Neural progenitor cell (in vitro differentiated cells): ENCODE measurements at regions not wholly inside any gene's neighbourhood (a gene's known extent, or its start where the extent isn't known, plus 50 kb on each side); places are given as distances from the start of the nearest gene placed in this dataset.
A peak's percentile ranks its signal among the peaks of the same experiment; 100 is the strongest.
"Not testable (repeated sequence)": the region's sequence is repeated elsewhere in the genome, so short reads cannot be mapped to it uniquely, and the experiment has no call there.

Source experiments
- DNase-seq: peaks from one replicate; pipeline ENCODE4 v3.0.0-alpha.2; 2016; ENCODE audit warnings: low spot score
- H2AFZ ChIP-seq: fragments of 200-600 bp; sonication (generic); replicated peaks from 2 replicates; pipeline ENCODE4 v1.6.1; 2016; ENCODE audit warnings: antibody characterized with exemption
- H3F3A ChIP-seq: fragments of 200-600 bp; sonication (generic); 2 replicates; pipeline ENCODE4 v1.6.1; 2016; ENCODE audit warnings: antibody characterized with exemption, low read depth
- H3K27ac ChIP-seq: fragments of 200-600 bp; sonication (generic); 2 replicates; pipeline ENCODE4 v1.5.1; 2016; ENCODE audit warnings: mild to moderate bottlenecking
- H3K27me3 ChIP-seq: fragments of 200-600 bp; sonication (generic); 2 replicates; pipeline ENCODE4 v1.6.1; 2016; ENCODE audit warnings: mild to moderate bottlenecking, moderate library complexity
- H3K36me3 ChIP-seq: fragments of 200-600 bp; sonication (generic); 2 replicates; pipeline ENCODE4 v1.5.1; 2016
- H3K4me1 ChIP-seq: fragments of 200-600 bp; sonication (generic); 2 replicates; pipeline ENCODE4 v1.6.1; 2016; ENCODE audit warnings: mixed run types
- H3K4me2 ChIP-seq: fragments of 200-600 bp; sonication (generic); 2 replicates; pipeline ENCODE4 v1.6.1; 2016
- H3K4me3 ChIP-seq: fragments of 200-600 bp; sonication (generic); 2 replicates; pipeline ENCODE4 v1.5.1; 2016
- H3K79me2 ChIP-seq: fragments of 200-600 bp; sonication (generic); 2 replicates; pipeline ENCODE4 v1.6.1; 2016; ENCODE audit warnings: low read depth
- H3K9ac ChIP-seq: fragments of 200-600 bp; sonication (generic); 2 replicates; pipeline ENCODE4 v1.6.1; 2016
- H3K9me3 ChIP-seq: fragments of 200-600 bp; sonication (generic); 2 replicates; pipeline ENCODE4 v1.5.1; 2016; ENCODE audit warnings: low read depth
- H4K20me1 ChIP-seq: fragments of 200-600 bp; sonication (generic); 2 replicates; pipeline ENCODE4 v1.6.1; 2016; ENCODE audit warnings: low read depth
- H3K27ac Mint-ChIP-seq: 3 replicates; pipeline ENCODE4 v1.8.0; 2021; ENCODE audit warnings: mixed read lengths
- H3K27me3 Mint-ChIP-seq: 2 replicates; pipeline ENCODE4 v1.8.0; 2022; ENCODE audit warnings: low read depth, mild to moderate bottlenecking, inconsistent platforms, moderate library complexity, mixed read lengths; ENCODE audit not compliant: insufficient read depth
- H3K36me3 Mint-ChIP-seq: 3 replicates; pipeline ENCODE4 v1.8.0; 2021; ENCODE audit warnings: mixed read lengths
- H3K4me1 Mint-ChIP-seq: 3 replicates; pipeline ENCODE4 v1.8.0; 2021; ENCODE audit warnings: mixed read lengths
- H3K4me3 Mint-ChIP-seq: 3 replicates; pipeline ENCODE4 v1.8.0; 2021; ENCODE audit warnings: mild to moderate bottlenecking, moderate library complexity, mixed read lengths
- H3K9me3 Mint-ChIP-seq: 3 replicates; pipeline ENCODE4 v1.8.0; 2020; ENCODE audit warnings: mixed read lengths

- H3K27me3 Mint-ChIP-seq, H3K79me2 ChIP-seq, H3K4me1 ChIP-seq, H3K9me3 ChIP-seq, H3K4me3 ChIP-seq, H3F3A ChIP-seq, H3K9me3 Mint-ChIP-seq, H2AFZ ChIP-seq, H3K36me3 Mint-ChIP-seq, H3K27me3 ChIP-seq, H3K4me3 Mint-ChIP-seq, H3K4me2 ChIP-seq, DNase-seq, H4K20me1 ChIP-seq, H3K27ac ChIP-seq, H3K36me3 ChIP-seq, H3K9ac ChIP-seq: not testable (repeated sequence)
- peak overlapping the region; percentile 37 for H3K27ac Mint-ChIP-seq
- H3K4me1 Mint-ChIP-seq = peaks cover 25% of the 10 kb centered on the region
Measured at GRCh38 chr9:42431616-42432010, 248.2 kb downstream of the SPATA31A6 start.

- not testable (repeated sequence) for H4K20me1 ChIP-seq, H3K27ac ChIP-seq, H3K9me3 ChIP-seq, H3K9ac ChIP-seq, H3K9me3 Mint-ChIP-seq, H3K4me2 ChIP-seq, H3K4me3 Mint-ChIP-seq, H3K36me3 Mint-ChIP-seq, H3K27me3 ChIP-seq, H3K4me1 ChIP-seq, H3K36me3 ChIP-seq, H3F3A ChIP-seq, DNase-seq, H3K27me3 Mint-ChIP-seq, H3K79me2 ChIP-seq, H3K4me3 ChIP-seq
- H3K27ac Mint-ChIP-seq = peak overlapping the region; percentile 57
- peak overlapping the region; percentile 34 for H2AFZ ChIP-seq
- peaks cover 21% of the 10 kb centered on the region for H3K4me1 Mint-ChIP-seq
Measured at GRCh38 chr9:42434844-42435714, 251.6 kb downstream of the SPATA31A6 start.

- H3K27ac Mint-ChIP-seq, H4K20me1 ChIP-seq, H3K36me3 ChIP-seq, DNase-seq, H3K4me2 ChIP-seq, H3K79me2 ChIP-seq, H3K9me3 Mint-ChIP-seq, H3K9ac ChIP-seq, H3K36me3 Mint-ChIP-seq, H3K4me3 Mint-ChIP-seq, H3K9me3 ChIP-seq, H3F3A ChIP-seq, H3K27ac ChIP-seq, H3K4me3 ChIP-seq, H3K4me1 ChIP-seq, H3K27me3 ChIP-seq, H3K27me3 Mint-ChIP-seq: not testable (repeated sequence)
- peak overlapping the region; percentile 34 for H2AFZ ChIP-seq
- peaks cover 17% of the 10 kb centered on the region for H3K4me1 Mint-ChIP-seq
Measured at GRCh38 chr9:42435715-42436342, 252.4 kb downstream of the SPATA31A6 start.

GRCh38 chr9:42437057-42437759 is 253.7 kb downstream of the SPATA31A6 start:
- DNase-seq, H3K9me3 Mint-ChIP-seq, H3F3A ChIP-seq, H3K9ac ChIP-seq, H3K4me1 Mint-ChIP-seq, H3K27me3 Mint-ChIP-seq, H3K9me3 ChIP-seq, H3K4me2 ChIP-seq, H4K20me1 ChIP-seq, H3K4me3 ChIP-seq, H2AFZ ChIP-seq, H3K4me3 Mint-ChIP-seq, H3K36me3 ChIP-seq, H3K27ac Mint-ChIP-seq, H3K4me1 ChIP-seq, H3K36me3 Mint-ChIP-seq, H3K27me3 ChIP-seq, H3K27ac ChIP-seq, H3K79me2 ChIP-seq: not testable (repeated sequence)

- H3K9me3 Mint-ChIP-seq, H3K27ac Mint-ChIP-seq, H3K9ac ChIP-seq, H3K4me3 ChIP-seq, H4K20me1 ChIP-seq, H3K4me3 Mint-ChIP-seq, H3K36me3 ChIP-seq, H3K27me3 Mint-ChIP-seq, H3K79me2 ChIP-seq, H3F3A ChIP-seq, DNase-seq, H3K4me1 ChIP-seq, H3K27ac ChIP-seq, H3K36me3 Mint-ChIP-seq, H3K4me2 ChIP-seq, H3K9me3 ChIP-seq, H2AFZ ChIP-seq, H3K4me1 Mint-ChIP-seq: not testable (repeated sequence)
- H3K27me3 ChIP-seq = peaks cover 32% of the 10 kb centered on the region
Measured at GRCh38 chr9:42442680-42443079, 259.2 kb downstream of the SPATA31A6 start.

- not testable (repeated sequence) for H3K36me3 ChIP-seq, H4K20me1 ChIP-seq, H3K27ac Mint-ChIP-seq, H3K79me2 ChIP-seq, H3F3A ChIP-seq, H2AFZ ChIP-seq, H3K4me2 ChIP-seq, H3K4me1 Mint-ChIP-seq, H3K27ac ChIP-seq, H3K4me1 ChIP-seq, H3K4me3 ChIP-seq, H3K9ac ChIP-seq, DNase-seq, H3K27me3 Mint-ChIP-seq, H3K9me3 Mint-ChIP-seq, H3K36me3 Mint-ChIP-seq, H3K9me3 ChIP-seq, H3K4me3 Mint-ChIP-seq
- H3K27me3 ChIP-seq = peaks cover 33% of the 10 kb centered on the region
Measured at GRCh38 chr9:42443414-42443813, 260.0 kb downstream of the SPATA31A6 start.

- not testable (repeated sequence) for H3K4me1 ChIP-seq, H3K9me3 ChIP-seq, H3K79me2 ChIP-seq, H3K4me3 ChIP-seq, H3K4me2 ChIP-seq, DNase-seq, H3K9me3 Mint-ChIP-seq, H4K20me1 ChIP-seq, H3K36me3 ChIP-seq, H3K36me3 Mint-ChIP-seq, H3K27ac ChIP-seq, H3K4me3 Mint-ChIP-seq, H2AFZ ChIP-seq, H3K27ac Mint-ChIP-seq, H3K9ac ChIP-seq, H3K27me3 Mint-ChIP-seq, H3F3A ChIP-seq, H3K4me1 Mint-ChIP-seq
- H3K27me3 ChIP-seq = peaks cover 35% of the 10 kb centered on the region
Measured at GRCh38 chr9:42461436-42461835, 278.0 kb downstream of the SPATA31A6 start.

- not testable (repeated sequence) for H3K27me3 Mint-ChIP-seq, H3K4me3 Mint-ChIP-seq, H3K36me3 Mint-ChIP-seq, DNase-seq, H3K27ac ChIP-seq, H3K4me1 Mint-ChIP-seq, H4K20me1 ChIP-seq, H3K79me2 ChIP-seq, H3F3A ChIP-seq, H2AFZ ChIP-seq, H3K27ac Mint-ChIP-seq, H3K9me3 ChIP-seq, H3K9me3 Mint-ChIP-seq, H3K36me3 ChIP-seq, H3K4me1 ChIP-seq, H3K9ac ChIP-seq, H3K4me3 ChIP-seq, H3K4me2 ChIP-seq
- H3K27me3 ChIP-seq = peaks cover 35% of the 10 kb centered on the region
Measured at GRCh38 chr9:42461863-42462262, 278.4 kb downstream of the SPATA31A6 start.
